T-helper 2 cell (primary cell): ENCODE measurements at regions not wholly inside any gene's neighbourhood (a gene's known extent, or its start where the extent isn't known, plus 50 kb on each side); places are given as distances from the start of the nearest gene placed in this dataset.
"Not testable (repeated sequence)": the region's sequence is repeated elsewhere in the genome, so short reads cannot be mapped to it uniquely, and the experiment has no call there.

Experiments
- DNase-seq, 5 experiments: peaks; one replicate each; pipeline versions ENCODE4 v3.0.0 to v3.0.0-alpha.2; 2012 to 2022

- not testable (repeated sequence) for DNase-seq
These were observed 549.4 kb downstream of the TRAM1L1 start for GRCh38 chr4:116536024-116536423.

GRCh38 chr4:116531870-116532269 is 553.5 kb downstream of the TRAM1L1 start:
- DNase-seq: peak in 1 of 5 experiments; percentile 13

DNA sequence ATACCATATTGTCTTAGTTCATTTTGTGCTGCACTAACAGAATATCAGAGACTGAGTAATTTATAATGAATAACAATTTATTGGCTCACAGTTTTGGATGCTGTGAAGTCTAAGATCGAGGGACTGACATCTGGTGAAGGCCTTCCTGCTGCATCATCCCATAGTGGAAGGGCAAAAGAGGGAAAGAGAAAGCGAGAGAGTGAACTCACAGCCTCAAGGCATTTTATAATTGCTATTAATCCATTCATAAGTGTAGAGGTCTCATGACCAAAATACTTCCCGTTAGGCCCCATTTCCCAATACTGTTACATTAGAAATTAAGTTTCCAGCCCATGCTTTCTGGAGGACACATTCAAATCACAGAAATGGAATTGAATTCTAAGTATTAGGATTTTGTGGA is 554.4 kb downstream of the TRAM1L1 start:
- no peak for DNase-seq

- no peak for DNase-seq
These were observed 555.3 kb downstream of the TRAM1L1 start for GRCh38 chr4:116530048-116530447.

DNA sequence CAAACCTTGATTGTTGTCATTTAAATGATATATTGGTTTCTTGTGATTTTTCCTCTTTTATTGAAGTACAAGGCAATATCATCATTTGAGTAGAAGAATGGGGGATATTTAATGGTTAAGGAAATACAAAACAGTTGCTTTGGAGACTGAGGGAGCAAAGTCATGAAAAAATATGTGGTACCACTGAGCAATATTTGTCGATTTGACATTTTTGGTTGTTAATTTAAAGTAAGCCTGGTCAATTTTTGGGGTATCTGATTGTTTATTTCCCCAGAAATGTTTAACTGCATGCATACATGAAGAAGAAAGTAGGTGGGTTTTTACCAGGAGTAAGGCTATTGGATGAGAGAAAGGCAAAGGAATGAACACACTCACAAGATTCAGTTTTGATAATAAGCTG is 556.2 kb downstream of the TRAM1L1 start:
- DNase-seq: no peak

- DNase-seq: no peak
These were observed 562.5 kb downstream of the TRAM1L1 start for GRCh38 chr4:116522922-116523321.

GRCh38 chr4:116520886-116521285 is 564.5 kb downstream of the TRAM1L1 start:
- no peak for DNase-seq

GRCh38 chr4:116516711-116517110 is 568.7 kb downstream of the TRAM1L1 start:
- no peak for DNase-seq

DNA sequence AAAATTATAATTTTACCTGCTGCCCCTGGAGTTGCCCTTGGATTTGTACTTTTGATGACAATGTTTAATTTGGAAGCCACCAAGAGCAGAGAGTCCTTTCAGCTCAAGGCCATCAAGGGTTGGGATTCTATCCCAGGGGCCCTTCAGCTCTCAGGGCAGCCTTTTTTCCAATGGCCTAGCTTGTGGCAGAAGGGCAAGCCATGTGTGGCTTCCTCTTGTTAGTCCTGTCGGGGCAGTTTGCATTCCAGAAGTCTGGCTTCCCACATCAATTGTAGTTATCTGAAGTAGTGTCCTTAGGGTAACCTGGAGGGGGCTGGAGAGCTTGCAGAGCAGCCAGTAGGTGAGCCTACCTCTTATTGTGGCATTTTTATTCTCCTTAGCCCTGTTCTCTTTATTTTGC is 569.4 kb downstream of the TRAM1L1 start:
- no peak for DNase-seq

- no peak for DNase-seq
These were observed 572.8 kb downstream of the TRAM1L1 start for GRCh38 chr4:116512552-116512951.

DNA sequence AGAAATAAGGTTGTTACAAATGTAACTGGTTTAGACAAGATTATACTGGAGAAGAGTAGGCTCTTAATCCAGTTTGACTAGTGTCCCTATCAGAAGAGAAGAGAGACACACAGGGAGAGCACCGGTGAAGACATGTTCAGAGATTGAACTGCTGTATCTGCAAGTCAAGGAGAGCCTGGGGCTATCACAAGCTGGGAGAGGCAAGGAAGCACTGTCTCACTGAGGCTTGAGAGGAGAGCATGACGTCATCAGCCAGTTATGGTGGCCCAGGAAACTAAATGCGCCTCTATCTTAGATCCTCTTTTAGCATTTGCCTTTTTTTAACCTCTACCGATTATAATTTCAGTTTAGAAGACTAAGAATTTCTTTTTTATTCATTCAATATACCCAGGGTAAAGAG is 583.4 kb downstream of the TRAM1L1 start:
- DNase-seq: no peak

DNA sequence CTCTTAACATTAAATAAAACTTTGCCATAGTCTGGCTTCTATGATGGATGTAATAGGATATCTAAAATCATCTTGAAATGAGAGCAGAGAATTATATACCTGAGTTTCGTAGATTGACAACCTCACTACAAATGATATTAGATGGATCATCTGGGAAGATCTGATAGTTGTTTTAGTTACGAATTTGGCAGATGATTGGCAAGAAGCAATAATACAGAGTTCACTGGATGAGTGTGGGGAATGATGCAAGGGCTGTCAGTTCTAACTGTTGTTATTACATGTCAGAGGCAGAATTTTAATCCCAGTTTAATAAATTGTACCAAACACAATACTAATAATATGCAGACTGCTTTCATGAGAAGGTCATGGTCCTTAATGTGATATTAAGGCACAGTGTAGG is 585.2 kb downstream of the TRAM1L1 start:
- no peak for DNase-seq

- DNase-seq: no peak
These were observed 595.6 kb downstream of the TRAM1L1 start for GRCh38 chr4:116489739-116490138.

DNA sequence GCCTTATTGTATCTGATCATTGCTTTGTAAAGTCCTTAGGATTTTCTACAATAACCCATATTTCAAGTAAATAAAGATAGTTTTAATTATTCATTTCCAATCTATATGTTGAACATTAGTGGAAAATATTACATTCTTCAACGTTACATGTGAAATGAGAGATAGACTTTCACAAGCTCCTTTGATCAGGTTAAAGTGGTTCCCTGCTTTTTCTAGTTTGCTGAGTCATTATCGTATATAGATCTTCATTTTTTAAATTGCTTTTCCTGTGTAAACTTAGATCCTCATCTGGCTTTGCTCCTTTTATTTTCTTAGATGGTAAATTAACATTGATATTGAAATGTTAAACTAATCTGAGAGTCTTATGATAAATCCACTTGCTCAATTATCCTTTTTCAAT is 599.0 kb downstream of the TRAM1L1 start:
- DNase-seq: no peak

GRCh38 chr4:116480546-116480945 is 604.8 kb downstream of the TRAM1L1 start:
- DNase-seq: no peak

GRCh38 chr4:116478343-116478742 is 607.0 kb downstream of the TRAM1L1 start:
- no peak for DNase-seq

- no peak for DNase-seq
These were observed 615.8 kb downstream of the TRAM1L1 start for GRCh38 chr4:116469582-116469981.

DNA sequence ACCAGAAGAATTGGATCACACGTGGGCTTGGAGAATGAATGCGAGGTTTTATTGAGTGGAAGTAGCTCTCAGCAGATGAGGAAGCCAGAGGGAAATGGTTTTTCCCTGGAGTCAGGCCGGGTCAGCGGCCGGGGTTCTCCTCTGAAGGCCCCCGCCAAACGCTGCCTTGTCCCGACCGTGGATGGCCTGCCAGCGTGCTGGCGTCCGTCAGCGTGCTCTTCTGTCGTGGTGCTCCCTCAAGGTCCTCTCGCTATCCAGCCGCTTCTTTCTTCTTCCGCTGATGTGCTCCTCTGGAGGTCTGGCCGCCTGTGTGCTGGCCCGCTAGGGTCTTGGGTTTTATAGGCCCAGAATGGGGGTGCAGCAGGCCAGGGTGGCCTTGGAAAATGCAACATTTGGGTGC is 632.2 kb downstream of the TRAM1L1 start:
- no peak for DNase-seq

- no peak for DNase-seq
These were observed 635.6 kb downstream of the TRAM1L1 start for GRCh38 chr4:116449764-116450163.

- DNase-seq: no peak
These were observed 641.3 kb downstream of the TRAM1L1 start for GRCh38 chr4:116444117-116444516.

GRCh38 chr4:116438981-116439729 is 646.2 kb downstream of the TRAM1L1 start:
- no peak for DNase-seq

DNA sequence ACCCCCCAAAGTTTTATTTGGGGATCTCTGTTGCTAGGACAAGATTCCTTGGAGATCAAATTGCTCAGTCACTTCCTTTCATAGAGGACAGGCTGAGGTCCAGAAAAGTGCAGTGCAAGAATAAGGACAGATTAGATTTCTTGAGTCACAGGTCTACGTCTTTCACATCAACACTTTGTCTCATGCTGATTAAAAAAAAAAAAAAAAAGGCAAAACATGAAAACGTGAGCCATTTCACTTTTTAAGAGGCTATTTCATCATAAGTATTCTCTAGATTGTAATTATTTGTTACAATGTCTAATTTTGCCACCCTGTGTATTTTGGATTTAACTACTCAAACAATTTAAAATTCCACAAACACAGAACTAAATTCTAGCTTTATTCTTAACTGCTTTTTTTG is 647.0 kb downstream of the TRAM1L1 start:
- no peak for DNase-seq

DNA sequence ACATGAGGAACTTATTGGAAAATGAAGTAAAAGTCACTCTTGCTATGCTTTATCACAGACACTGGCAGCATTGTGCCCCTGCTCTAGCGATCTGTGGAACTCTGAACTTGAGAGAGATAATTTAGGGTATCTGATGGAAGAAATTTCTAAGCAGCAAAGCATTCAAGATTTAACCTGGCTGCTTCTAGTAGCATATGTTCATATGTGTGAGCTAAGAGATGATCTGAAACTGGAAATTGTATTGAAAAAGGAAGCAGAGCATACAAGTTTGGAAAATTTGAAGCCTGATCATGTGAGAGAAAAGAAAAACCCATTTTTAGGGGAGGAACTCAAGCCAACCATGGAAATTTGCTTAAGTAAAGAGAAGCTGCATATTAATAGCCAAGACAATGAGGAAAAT is 657.7 kb downstream of the TRAM1L1 start:
- DNase-seq: no peak

DNA sequence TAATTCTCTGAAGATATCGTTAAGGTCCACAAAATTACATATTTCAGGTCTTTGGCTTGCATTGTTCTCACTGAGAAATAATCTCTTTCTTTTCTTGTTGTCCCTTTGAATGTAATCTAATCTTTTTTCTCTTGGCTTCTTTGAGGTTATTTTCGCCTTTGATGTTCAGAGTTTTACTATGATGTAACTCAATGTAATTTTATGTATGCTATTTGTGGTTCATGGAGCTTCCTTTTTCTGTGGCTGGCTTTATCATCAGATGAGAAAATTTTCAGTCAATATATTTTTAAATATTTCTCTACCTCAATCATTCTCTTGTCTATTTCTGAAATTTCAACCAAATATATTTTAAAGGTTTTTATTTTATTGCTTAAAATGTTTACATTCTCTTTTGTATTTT is 672.2 kb downstream of the TRAM1L1 start:
- DNase-seq: no peak

- DNase-seq: no peak
These were observed 684.1 kb downstream of the TRAM1L1 start for GRCh38 chr4:116401293-116401692.
